SHP77 (cell line): ENCODE measurements at regions not wholly inside any gene's neighbourhood (a gene's known extent, or its start where the extent isn't known, plus 50 kb on each side); places are given as distances from the start of the nearest gene placed in this dataset.
"Not testable (repeated sequence)": the region's sequence is repeated elsewhere in the genome, so short reads cannot be mapped to it uniquely, and the experiment has no call there.

Experiments used
- DNase-seq, 2 experiments: peaks; one replicate each; lab custom pipeline; 2025; lab: John Stamatoyannopoulos, UW

DNA sequence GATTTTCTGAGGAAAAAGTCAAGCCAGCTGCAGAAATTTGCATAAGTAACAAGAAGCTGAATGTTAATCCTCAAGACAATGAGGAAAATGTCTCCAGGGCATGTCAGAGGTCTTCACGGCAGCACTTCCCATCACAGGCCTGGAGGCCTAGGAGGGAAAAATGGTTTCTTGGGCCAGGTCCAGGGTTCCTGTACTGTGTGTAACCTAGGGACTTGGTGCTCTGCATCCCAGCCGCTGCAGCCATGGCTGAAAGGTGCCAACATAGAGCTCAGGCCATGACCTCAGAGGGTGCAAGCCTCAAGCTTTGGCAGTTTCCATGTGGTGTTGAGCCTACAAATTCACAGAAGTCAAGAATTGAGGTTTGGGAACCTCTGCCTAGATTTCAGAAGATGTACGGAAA lies 144.1 kb downstream of the AKR1D1 start:
- not testable (repeated sequence) for DNase-seq

DNA sequence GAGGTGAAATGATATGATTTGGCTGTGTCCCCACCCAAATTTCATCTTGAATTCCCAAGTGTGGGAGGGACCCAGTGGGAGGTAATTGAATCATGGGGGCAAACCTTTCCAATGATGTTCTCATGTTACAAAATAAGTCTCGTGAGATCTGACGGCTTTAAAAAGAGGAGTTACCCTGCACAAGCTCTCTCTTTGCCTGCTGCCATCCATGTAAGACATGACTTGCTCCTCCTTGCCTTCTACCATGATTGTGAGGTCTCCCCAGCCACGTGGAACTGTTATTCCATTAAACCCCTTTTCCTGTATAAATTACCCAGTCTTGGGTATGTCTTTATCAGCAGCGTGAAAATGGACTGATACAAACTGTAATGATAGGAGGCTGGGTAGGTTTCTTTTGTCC lies 145.1 kb downstream of the AKR1D1 start:
- DNase-seq, result not testable (repeated sequence)

DNA sequence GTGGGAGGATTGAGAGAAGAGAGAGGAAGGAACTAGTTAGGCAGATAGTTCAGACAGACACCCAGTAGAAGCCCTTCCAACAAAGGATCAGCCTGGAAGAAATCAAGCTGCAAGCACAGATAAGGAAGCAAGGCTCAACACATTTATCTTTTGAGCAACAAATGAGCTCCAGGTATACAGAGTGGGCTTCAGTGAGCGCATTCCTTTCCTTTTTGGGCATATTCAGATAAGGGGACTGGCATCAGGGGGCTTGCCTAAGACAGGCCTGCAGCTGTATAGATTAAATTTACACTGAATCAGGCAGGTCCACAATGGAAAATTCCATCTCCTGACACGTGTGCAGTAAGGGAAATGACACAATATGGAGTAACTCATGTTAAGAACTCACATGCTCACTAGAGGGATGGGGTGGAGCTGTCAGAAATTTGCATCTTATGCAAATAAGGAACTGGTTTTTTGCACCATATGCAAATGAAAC lies 147.2 kb downstream of the AKR1D1 start:
- no peak for DNase-seq

DNA sequence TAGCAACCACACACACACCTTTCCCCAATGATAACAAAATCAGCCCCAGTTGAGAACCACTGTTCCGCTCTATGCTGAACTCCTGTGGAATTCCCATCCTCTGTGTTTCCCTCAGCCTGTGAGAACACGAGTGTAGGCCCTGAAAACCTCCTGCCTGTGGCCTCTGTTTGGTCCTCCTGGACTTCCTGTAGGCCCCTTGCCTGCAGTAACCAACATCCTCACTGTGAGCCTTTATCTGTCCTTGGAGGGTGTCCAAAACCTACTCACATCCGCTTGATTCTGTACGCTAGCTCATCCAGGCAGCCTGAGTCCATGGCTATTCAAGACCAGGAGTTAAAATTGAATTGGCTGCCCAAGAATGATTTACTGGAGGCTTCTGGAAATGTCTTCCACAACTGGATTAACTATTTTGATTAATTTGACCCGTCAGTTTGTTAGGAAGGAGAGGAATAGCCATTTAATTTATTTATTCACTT lies 149.8 kb downstream of the AKR1D1 start:
- peak; percentile 41 to 78 for DNase-seq

DNA sequence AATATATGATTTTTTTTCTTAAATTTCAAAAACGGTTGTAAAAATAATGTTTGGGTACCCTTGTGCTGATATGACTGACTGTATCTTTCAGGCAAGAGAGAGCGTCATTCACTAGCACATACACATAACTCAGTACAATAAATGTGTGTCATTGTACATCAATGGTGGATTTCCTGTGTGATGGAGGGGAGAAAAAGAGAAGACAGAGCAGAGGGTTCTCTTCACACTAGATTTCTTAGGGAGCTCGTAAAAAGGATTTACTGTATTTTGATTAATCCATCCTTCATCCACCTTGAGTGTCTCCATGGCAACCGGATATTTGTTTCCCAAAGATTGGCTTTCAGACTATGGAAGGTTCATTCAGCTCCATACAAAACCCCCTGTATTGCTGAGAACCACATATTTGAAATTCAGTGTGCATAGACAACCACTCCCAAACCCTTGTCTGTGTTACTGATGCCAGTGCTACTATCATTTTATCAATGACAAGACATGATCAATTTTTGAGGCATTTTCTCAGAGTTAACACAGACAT lies 150.6 kb downstream of the AKR1D1 start:
- DNase-seq, result no peak

DNA sequence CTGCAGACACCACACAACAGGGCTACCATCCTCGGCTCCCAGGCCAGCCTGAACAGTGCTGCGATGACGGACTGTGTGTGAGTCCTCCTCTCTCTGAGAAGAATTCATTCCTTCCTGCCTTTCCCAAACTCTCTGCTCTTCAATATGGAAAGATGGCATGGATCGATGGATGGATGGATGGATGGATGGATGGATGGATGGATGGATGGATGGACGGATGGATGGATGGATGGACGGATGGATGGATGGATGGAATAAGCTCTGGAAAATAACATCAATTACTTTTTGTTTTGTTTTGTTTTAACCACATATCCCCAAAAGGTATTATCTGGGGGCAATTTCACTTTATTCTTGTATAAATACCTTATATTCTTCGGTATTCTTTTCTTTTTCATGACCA lies 151.9 kb downstream of the AKR1D1 start:
- DNase-seq, result no peak

DNA sequence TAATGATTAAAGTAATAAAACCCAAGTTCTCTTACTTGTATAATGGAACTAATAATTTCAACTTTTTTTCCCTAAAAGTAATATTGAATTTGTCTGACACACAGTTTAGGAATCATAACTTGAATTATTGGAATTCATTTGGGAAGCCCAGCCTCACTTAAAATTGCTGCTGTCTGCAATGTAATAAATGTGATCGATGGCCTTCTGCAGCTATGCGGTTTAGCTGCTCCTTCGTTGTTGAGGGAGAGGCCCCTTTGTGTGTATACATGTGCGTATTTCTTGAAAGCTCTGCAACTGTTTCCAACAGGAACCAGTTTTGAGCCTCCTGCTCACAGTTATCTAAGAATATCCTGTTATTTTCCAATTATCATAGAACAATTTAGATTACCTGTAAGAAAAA lies 152.5 kb downstream of the AKR1D1 start:
- no peak for DNase-seq

DNA sequence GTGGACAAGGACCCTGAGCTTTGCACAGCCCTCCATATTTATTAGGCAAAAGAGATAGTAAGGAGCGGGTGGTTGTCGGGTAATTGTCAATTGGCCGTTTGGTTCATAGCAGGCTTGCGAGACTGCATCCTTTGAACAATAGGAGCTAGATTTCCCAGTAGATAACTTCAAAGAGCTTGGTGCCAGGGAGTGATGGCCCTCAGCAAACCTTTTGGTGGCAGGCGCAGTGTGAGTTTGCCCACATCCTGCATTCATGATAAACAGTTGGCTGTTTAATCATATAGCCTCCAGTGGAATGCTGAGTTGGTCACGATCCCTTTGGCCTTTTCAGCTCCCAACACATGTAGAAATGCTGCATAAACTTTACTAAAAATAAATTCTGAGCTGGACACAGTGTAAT lies 156.9 kb downstream of the AKR1D1 start:
- DNase-seq, result no peak

DNA sequence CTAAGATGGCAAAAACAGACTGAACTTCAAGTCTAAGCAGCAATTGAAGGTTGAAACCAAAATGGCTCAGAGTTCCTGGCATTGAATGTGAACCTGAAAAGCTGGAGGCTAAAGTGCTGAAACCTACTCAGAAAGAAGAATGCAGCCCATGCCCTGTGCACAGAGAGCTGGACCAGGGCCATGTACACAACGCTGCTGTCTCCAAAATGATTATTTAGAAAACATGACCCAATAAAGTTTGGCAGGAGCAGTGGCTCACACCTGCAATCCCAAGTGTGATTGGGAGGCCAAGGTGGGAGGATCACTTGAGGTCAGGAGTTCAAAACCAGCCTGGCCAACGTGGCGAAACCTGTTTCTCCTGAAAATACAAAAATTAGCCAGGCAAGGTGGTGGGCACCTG lies 158.9 kb downstream of the AKR1D1 start:
- no peak for DNase-seq

DNA sequence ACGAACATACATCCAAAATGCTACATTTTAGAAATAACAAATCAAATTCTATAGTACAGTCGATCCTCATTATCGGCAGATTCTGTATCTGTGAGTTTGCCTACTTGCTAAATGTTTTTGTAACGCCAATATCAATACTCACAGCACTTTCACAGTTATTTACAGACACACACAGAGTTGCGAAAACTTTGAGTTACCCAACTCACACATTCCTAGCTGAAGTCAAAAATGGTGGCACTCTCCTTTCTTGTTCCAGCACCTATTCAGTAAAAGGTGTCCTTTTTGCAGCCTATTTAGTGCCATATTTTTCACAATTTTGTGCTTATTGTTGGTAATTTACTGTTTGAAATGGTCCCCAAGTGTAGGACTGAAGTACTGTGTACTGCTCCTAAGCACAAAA lies 161.7 kb downstream of the AKR1D1 start:
- no peak for DNase-seq

DNA sequence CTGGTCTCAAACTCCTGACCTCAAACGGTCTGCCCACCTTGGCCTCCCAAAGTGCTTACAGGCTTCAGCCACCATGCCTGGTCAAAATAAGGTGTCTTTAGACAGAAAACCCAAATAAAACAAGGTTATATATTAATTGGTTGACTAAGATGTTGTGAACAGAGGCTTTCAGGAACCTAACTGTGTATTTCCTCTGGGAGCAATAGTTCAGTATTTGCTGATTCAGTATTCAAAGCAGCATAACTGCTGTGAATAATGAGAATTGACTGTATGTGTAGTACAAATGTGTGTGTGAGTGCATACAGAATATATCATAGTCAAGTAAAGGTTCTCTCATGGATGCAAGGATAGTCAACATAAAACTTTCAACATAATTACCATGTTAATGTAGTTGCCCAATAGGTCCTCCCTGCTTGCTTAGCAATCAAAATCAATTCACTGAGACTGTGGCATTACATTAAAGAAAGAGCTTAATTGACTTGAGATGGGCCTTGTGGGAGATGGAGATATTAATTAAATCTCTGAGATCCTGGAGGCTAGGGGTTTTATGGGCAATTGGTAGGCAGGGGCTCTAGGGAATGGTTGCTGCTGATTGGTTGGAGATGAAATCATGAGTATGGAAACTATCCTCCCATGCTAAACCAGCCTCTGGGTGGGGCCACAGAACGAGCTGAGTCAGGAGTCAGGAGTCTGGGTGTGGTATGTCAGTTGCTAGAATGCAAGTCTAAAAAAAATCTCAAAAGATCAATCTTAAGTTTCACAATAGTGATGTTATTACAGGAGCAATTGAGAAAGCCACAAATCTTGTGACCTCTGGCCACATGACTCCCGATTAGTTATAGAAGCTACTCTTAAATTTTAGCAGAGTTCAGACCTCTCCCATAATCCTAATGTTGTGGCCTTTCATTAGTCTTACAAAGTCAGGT lies 162.7 kb downstream of the AKR1D1 start:
- DNase-seq, result no peak

DNA sequence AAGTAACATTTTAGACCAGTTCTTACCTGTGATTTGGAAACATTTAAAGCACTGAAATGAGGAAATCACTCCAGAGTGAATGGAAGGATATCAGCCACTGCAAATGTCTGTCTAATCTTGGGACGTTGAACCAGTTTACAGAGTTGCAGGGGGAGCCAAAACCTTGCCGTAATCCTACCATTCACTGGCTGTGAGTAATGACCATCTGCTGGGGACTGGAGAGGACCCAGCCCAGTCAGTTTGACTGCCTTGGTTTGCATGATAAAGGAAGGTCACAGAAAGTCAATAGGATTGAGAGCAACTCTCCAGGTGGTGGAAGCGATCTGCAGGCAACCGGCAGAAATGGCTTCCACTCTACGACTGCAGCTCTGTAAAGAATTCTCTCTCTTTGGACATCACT lies 167.2 kb downstream of the AKR1D1 start:
- DNase-seq, result peak; percentile 98 to 99

DNA sequence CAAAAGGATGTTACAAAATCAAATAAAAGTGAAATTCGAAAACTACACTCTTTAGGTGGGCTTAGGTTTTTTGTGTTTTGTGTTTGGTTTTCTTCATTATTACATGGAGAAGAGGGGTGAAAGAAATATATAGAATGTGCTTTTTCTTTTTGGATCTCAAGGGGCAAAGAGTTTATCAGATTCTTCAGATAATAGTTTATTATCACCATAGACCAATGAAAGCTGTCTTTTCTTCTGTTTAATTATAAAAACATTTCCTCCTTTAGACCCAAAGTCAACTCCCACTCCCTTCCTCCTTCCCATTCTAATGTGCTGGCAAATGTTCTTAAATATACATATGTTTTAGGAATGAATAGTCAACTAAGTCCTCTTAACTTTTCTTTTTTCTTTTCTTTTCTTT lies 167.6 kb downstream of the AKR1D1 start:
- DNase-seq, result no peak

DNA sequence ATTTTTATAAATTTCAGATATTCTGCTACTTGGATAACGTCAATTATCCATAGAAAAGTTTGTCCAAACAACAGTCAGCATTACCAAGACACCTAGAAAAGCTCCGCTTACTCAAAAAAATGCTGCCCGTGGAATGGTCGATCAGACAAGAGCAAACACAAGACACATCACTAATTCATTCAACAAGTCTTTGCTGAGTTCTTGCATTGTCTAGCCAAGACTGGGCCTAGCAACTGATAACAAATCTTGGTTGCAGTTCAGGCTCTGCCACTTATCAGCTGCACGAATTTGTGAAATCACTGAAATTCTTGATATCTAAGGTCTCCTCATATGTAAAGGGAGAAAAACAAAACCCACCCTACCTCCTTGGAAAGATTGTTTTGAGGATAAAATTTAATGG lies 168.3 kb downstream of the AKR1D1 start:
- no peak for DNase-seq

DNA sequence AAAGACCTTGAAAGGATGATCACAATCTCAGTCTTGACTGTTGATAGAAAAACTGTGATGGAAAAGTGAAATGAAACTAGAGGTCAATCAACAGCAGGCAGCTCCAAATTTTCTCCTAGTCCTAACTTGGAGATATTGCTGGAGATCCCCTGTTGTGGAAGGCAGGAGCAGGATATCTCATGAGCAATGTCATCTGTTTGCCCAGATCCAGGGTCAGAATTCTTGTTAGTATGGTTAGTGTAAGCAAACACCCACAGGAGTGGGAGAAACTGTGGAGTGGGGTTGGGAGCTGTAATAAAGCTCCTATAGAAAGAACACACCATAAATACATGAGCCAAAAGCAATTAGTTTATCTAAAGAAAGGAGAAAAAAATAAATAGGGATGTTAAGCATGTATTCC lies 169.0 kb downstream of the AKR1D1 start:
- no peak for DNase-seq

DNA sequence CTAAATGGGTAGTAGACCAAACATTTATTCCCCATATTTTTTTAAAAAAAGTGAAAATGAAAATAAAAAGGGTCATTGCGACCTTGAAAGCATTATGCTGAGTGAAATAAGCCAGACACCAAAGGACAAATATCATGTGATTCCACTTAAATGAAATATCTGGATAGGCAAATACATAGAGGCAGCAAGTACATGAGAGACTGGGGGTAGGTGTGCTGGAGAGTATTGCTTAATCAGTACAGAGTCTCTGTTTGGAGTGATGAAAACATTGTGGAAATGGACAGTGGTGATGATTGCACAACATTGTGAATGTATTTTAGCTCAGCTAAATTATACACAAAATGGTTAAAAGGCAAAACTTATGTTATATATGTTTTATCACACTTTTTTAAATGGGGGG lies 169.4 kb downstream of the AKR1D1 start:
- DNase-seq, result peak in 1 of 2 experiments; percentile 12

DNA sequence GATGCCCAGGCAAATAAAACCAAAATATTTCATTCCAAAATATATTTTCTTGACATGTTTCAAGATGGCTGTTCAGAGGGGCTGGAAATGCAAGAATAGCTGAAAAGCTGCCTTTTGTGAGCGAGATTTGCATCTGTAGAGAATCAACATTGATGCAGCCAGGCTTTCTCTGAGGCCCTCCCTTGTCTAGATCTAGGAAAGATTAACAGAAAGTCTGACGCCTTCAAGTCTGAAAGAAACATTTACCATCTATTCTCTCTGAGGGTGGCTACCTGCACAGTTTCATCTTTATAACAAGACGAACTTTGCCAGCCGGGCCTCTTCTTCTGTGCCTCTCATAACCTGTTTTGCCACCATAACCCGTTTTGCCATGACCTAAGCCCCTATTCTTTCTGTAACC lies 170.2 kb downstream of the AKR1D1 start:
- no peak for DNase-seq

DNA sequence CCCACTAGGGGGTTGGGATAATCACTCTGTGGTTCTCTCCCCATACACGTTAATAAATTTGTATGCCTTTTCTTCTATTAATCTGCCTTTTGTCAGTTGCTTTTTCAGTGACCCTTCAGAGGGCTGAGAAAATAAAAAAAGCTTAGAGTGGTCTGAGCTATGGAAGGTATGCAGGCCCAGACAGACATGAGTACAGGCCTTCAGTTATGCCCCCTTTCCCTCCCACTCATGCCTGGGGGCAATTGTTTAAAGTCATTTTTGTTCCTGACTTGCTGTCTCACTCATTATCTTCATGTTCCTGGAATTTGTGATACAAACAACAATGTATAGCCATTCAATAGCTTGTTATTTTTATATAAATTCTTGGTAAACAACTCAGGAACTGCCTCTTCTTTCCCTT lies 170.8 kb downstream of the AKR1D1 start:
- no peak for DNase-seq

DNA sequence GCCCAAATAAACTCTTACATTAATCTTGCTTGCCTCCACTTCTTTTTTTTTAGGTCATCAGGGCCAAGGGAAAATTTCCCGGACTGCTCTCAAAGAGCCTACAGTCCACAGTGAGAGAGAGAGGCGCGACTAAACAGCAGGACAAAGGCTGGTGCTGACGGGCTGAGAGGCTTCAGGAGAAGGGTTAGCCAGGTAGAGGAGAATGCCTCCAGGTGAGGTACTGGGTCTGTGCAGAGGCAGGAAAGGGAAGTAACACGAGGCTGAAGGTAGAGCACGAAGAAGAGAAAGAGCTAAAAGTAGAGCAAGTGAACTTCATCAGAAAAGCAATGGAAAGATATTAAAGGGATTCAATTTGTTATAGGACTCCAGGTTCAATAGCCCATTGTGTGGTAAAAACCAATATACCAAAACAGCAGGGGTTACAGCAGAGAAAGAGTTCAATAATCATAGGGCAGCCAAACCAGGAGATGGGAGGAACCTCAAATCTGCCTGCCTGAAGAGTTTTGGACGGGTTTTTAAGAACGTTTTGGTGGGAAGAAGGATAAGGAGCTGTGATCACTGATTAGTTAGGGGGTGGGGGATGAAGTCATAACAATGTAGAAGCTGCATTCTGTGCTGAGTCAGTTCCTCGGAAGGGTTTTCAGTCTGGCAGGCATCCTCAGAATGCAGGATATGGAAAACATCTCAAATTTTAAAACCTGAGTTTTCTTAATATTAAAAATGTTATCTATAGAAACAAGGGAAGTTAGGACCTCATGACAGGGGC lies 171.5 kb downstream of the AKR1D1 start:
- DNase-seq, result no peak

DNA sequence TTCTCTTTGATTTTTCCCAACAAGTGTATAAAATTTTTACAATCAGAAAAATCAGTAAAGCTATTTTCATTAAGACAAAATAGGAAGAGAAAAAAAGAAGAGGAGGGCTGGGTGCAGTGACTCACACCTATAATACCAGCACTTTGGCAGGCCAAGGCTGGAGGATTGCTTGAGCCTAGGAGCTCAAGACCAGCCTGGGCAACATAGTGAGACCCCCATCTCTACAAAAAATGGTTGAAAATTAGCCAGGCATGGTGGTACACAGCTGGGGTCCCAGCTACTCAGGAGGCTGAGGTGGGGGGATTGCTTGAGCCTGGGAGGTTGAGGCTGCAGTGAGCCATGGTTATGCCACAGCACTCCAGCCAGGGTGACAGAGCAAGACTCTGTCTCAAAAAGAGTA lies 172.3 kb downstream of the AKR1D1 start:
- no peak for DNase-seq

DNA sequence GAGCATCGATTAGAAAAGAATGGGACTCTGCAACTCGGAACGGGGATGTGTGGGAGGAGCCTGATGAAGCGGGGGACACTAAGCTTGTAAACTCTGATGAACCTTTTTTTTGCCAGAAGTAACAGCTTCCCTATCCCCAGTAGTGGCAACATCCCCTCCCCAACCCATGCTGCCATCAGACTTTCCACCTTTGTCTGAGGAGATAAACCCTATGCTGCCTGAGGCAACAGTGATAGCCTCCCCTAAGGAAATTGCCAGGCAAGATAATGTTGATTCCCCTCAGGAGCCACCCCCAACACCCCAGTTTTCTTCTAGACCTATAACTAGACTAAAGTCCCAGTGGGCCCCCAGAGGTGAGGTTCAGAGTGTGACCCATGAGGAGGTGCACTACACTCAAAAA lies 173.7 kb downstream of the AKR1D1 start:
- DNase-seq, result no peak

DNA sequence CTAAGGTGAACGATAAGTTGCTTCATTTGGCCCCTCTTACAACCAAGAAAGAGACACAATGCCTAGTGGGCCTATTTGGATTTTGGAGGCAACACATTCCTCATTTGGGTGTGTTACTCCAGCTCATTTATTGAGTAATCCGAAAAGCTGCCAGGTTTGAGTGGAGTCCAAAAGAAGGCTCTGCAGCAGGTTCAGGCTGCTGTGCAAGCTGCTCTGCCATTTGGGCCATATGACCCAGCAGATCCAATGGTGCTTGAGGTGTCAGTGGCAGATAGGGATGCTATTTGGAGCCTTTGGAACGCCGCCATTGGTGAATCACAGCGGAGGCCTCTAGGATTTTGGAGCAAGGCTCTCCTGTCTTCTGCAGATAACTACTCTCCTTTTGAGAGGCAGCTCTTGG lies 176.4 kb downstream of the AKR1D1 start:
- DNase-seq, result not testable (repeated sequence)

DNA sequence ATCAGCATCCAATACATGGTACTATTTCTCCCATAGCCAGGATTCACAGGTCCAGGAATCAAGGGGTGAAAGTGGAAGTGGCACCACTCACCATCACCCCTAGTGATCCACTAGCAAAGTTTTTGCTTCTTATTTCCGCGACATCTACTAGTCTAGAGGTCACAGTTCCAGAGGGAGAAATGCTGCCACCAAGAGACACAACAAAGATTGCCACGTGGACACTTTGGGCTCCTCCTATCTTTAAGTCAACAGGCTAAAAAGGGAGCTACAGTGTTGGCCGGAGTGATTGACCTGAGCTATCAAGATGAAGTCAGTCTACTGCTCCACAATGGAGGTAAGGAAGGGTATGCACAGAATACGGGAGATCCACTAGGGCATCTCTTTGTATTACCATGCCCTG lies 178.2 kb downstream of the AKR1D1 start:
- no peak for DNase-seq
